Cardiac muscle cell (in vitro differentiated cells and primary cell): ENCODE measurements at regions not wholly inside any gene's neighbourhood (a gene's known extent, or its start where the extent isn't known, plus 50 kb on each side); places are given as distances from the start of the nearest gene placed in this dataset.

ENCODE experiments used
- DNase-seq, 2 donors: peaks; one replicate each; pipeline versions ENCODE4 v3.0.0 to v3.0.0-alpha.2; 2010 to 2017; ENCODE audit warnings: low read depth in 1 of 2, low spot score in 1 of 2
- H3K27ac ChIP-seq: fragments of 200-600 bp; sonication (generic); 2 replicates; pipeline ENCODE4 v1.5.1; 2016
- H3K27me3 ChIP-seq: fragments of 200-600 bp; sonication (generic); 2 replicates; pipeline ENCODE4 v1.6.0; 2016; ENCODE audit warnings: control low read depth
- H3K36me3 ChIP-seq: fragments of 200-600 bp; sonication (generic); 2 replicates; pipeline ENCODE4 v1.5.1; 2016; ENCODE audit warnings: control low read depth
- H3K4me1 ChIP-seq: fragments of 200-600 bp; sonication (generic); 2 replicates; pipeline ENCODE4 v1.8.1; 2017; ENCODE audit warnings: low read depth, mild to moderate bottlenecking, mixed run types
- H3K4me3 ChIP-seq: fragments of 200-600 bp; sonication (generic); 2 replicates; pipeline ENCODE4 v1.5.1; 2016; ENCODE audit warnings: mild to moderate bottlenecking
- H3K9me3 ChIP-seq: fragments of 200-600 bp; sonication (generic); 2 replicates; pipeline ENCODE4 v1.5.1; 2017; ENCODE audit warnings: low read depth, mild to moderate bottlenecking, control low read depth
- TF ChIP-seq, protein P1 (sequence below): IDR thresholded peaks from 2 replicates; pipeline ENCODE4 v1.5.1; 2012; ENCODE audit warnings: low read depth, mild to moderate bottlenecking, low read length

- TF ChIP-seq, protein P1, sequence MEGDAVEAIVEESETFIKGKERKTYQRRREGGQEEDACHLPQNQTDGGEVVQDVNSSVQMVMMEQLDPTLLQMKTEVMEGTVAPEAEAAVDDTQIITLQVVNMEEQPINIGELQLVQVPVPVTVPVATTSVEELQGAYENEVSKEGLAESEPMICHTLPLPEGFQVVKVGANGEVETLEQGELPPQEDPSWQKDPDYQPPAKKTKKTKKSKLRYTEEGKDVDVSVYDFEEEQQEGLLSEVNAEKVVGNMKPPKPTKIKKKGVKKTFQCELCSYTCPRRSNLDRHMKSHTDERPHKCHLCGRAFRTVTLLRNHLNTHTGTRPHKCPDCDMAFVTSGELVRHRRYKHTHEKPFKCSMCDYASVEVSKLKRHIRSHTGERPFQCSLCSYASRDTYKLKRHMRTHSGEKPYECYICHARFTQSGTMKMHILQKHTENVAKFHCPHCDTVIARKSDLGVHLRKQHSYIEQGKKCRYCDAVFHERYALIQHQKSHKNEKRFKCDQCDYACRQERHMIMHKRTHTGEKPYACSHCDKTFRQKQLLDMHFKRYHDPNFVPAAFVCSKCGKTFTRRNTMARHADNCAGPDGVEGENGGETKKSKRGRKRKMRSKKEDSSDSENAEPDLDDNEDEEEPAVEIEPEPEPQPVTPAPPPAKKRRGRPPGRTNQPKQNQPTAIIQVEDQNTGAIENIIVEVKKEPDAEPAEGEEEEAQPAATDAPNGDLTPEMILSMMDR = no peak
- H3K27me3 ChIP-seq = no peaks in the 10 kb centered on the region
- H3K27ac ChIP-seq = no peak overlapping the region
- no peaks in the 10 kb centered on the region for H3K36me3 ChIP-seq
- no peak overlapping the region for H3K4me3 ChIP-seq
- no peak for DNase-seq
- H3K9me3 ChIP-seq = no peaks in the 10 kb centered on the region
- no peaks in the 10 kb centered on the region for H3K4me1 ChIP-seq
Measured at GRCh38 chr5:162444129-162444762, 376.7 kb downstream of the GABRG2 start.

DNA sequence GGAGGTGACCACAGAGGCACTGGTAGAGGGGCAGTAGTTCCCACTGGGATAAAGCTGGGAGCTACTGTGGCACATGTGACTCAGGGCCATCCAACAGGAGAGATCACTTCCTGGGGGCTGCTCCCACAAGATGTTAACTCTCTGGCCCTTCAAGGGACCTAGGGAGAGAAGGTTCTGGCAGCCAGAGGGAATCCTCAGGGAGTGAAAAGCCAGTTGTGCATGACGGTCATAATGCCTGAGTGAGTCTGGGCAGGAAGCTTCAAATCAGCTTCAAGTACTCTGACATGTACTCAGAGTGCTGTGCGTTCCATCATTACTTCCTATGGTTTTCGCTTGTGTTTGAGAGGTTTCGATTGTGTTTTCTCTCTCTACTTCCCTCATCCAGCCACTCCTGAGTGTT, 388.5 kb downstream of the GABRG2 start:
- Histone ChIP-seq H3K27me3 (no peaks in the 10 kb centered on the region), H3K27ac (no peak overlapping the region), H3K4me3 (no peak overlapping the region), H3K4me1 (no peaks in the 10 kb centered on the region), H3K9me3 (no peaks in the 10 kb centered on the region), H3K36me3 (no peaks in the 10 kb centered on the region)
- TF ChIP-seq, protein P1 = no peak
- DNase-seq = no peak

DNA sequence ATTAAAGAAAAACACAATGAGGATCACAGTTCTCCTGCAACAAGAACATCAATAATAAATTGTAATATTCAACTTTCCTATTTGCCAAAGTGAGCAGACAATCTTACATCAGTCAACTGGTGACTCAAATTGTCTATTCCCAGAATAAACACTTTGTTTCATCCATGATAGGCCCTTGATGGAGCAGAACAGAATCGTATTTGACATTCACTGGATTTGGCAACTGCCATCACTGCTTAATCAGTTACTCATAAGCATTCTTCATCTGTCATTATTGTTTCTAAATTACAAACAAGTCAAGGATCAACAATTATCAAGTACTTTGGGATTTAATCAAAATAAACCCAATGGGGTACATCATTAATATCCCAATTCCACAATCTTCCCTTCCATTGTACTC, 398.4 kb downstream of the GABRG2 start:
- TF ChIP-seq, protein P1 = no peak
- DNase-seq = no peak
- no peak overlapping the region for H3K4me3 ChIP-seq
- H3K36me3 ChIP-seq = no peaks in the 10 kb centered on the region
- H3K27me3 ChIP-seq = no peaks in the 10 kb centered on the region
- H3K4me1 ChIP-seq = no peaks in the 10 kb centered on the region
- H3K27ac ChIP-seq = no peak overlapping the region
- no peaks in the 10 kb centered on the region for H3K9me3 ChIP-seq

DNA sequence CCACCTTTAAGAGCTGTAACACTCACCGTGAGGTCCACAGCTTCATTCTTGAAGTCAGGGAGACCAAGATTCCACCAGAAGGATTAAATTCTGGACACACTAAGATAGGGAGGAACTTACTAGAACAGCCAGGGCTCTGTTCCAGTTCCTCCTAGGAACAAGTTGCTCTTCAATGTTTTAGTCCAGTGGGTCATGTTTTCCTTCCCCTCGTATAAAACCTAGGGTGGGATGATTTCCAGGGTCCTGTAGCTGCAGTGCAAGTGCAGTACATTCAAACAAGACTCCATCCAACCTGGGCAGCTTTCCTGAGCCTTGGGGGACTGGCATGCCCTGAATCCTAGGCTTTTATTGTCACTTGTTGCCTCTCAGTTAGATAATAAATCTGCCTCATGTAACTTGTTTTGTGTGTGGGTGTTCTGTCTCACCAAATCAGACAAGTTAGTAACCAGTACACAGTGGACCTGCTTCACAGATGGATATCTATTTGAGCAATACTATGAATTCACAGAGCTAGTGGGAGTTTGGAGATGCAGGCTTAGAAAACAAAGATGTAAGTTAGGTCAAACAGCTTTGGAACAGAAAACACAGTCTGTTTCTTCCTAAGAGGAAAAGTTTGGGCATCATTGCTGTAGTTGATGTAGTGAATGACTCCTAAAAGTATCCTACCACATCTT, 405.6 kb downstream of the GABRG2 start:
- Histone ChIP-seq H3K9me3 (no peaks in the 10 kb centered on the region), H3K27me3 (no peaks in the 10 kb centered on the region), H3K27ac (no peak overlapping the region), H3K4me1 (no peaks in the 10 kb centered on the region), H3K36me3 (no peaks in the 10 kb centered on the region), H3K4me3 (no peak overlapping the region)
- no peak for DNase-seq
- TF ChIP-seq, protein P1 = no peak

DNA sequence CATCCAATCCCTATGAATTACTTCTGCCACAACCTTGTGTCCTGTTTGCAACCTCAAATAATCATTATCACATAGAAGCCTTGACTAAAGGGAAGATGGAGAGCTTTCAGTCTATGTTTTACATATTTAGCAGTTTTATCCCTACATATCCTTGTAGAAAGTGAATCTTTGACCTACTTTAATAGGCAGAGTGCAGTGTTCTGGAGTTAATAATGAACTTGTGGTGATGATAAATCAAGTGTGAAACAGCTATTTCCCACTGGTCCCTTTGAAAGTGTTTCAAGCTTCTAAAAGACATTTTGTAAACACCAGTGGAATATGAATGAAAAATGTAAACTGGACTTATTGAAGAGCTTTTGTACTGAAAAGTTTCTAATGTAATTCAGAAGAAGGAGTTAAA, 406.7 kb downstream of the GABRG2 start:
- TF ChIP-seq, protein P1 = no peak
- H3K4me1 ChIP-seq = no peaks in the 10 kb centered on the region
- DNase-seq = no peak
- no peaks in the 10 kb centered on the region for H3K36me3 ChIP-seq
- no peaks in the 10 kb centered on the region for H3K27me3 ChIP-seq
- H3K27ac ChIP-seq = no peak overlapping the region
- H3K4me3 ChIP-seq = no peak overlapping the region
- H3K9me3 ChIP-seq = no peaks in the 10 kb centered on the region
